Astrocyte (in vitro differentiated cells and primary cell): ENCODE measurements at regions not wholly inside any gene's neighbourhood (a gene's known extent, or its start where the extent isn't known, plus 50 kb on each side); places are given as distances from the start of the nearest gene placed in this dataset.

Experiments used
- DNase-seq: peaks from one replicate; pipeline ENCODE4 v3.0.0-alpha.2; 2010; ENCODE audit warnings: low read depth
- FAIRE-seq: peaks from 2 replicates; lab custom pipeline; 2011; peaks lifted over from hg19 to GRCh38; lab: Jason Lieb, UNC
- H2AFZ ChIP-seq: 2 replicates; pipeline ENCODE4 v1.6.0; 2012; ENCODE audit warnings: low read depth, low read length, inconsistent platforms
- H3K27ac ChIP-seq: 2 replicates; pipeline ENCODE4 v1.5.1; 2011; ENCODE audit warnings: low read depth, low read length, inconsistent platforms
- H3K27me3 ChIP-seq: 2 replicates; pipeline ENCODE4 v1.6.0; 2011; ENCODE audit warnings: low read length, inconsistent platforms; ENCODE audit not compliant: insufficient read depth
- H3K36me3 ChIP-seq: 2 replicates; pipeline ENCODE4 v1.5.1; 2011; ENCODE audit warnings: low read length, inconsistent platforms; ENCODE audit not compliant: insufficient read depth
- H3K4me1 ChIP-seq: 2 replicates; pipeline ENCODE4 v1.5.1; 2011; ENCODE audit warnings: low read length, inconsistent platforms; ENCODE audit not compliant: insufficient read depth
- H3K4me2 ChIP-seq: 2 replicates; pipeline ENCODE4 v1.6.0; 2012; ENCODE audit warnings: low read length, inconsistent platforms
- H3K4me3 ChIP-seq: 2 replicates; pipeline ENCODE4 v1.5.1; 2011; ENCODE audit warnings: low read depth, mild to moderate bottlenecking, low read length, inconsistent platforms; ENCODE audit not compliant: insufficient read depth
- H3K79me2 ChIP-seq: 2 replicates; pipeline ENCODE4 v1.6.0; 2012; ENCODE audit warnings: mild to moderate bottlenecking, low read length, inconsistent platforms; ENCODE audit not compliant: insufficient read depth
- H3K9ac ChIP-seq: 2 replicates; pipeline ENCODE4 v1.6.0; 2012; ENCODE audit warnings: mild to moderate bottlenecking, low read length, inconsistent platforms
- H3K9me3 ChIP-seq: 2 replicates; pipeline ENCODE4 v1.5.1; 2012; ENCODE audit warnings: low read depth, mild to moderate bottlenecking, low read length, inconsistent platforms; ENCODE audit not compliant: insufficient read depth
- H4K20me1 ChIP-seq: 2 replicates; pipeline ENCODE4 v1.6.0; 2012; ENCODE audit warnings: low read length, inconsistent platforms; ENCODE audit not compliant: insufficient read depth
- H3K27ac Mint-ChIP-seq: one replicate; pipeline ENCODE4 v1.8.0; 2021; ENCODE audit warnings: mild to moderate bottlenecking, mixed read lengths; ENCODE audit not compliant: unreplicated experiment
- H3K27me3 Mint-ChIP-seq: one replicate; pipeline ENCODE4 v1.8.0; 2021; ENCODE audit warnings: low read depth, mixed read lengths; ENCODE audit not compliant: unreplicated experiment
- H3K36me3 Mint-ChIP-seq: one replicate; pipeline ENCODE4 v1.8.0; 2021; ENCODE audit warnings: low read depth, mixed read lengths; ENCODE audit not compliant: unreplicated experiment
- H3K4me1 Mint-ChIP-seq: one replicate; pipeline ENCODE4 v1.8.0; 2021; ENCODE audit warnings: low read depth, mixed read lengths; ENCODE audit not compliant: unreplicated experiment
- H3K4me3 Mint-ChIP-seq: one replicate; pipeline ENCODE4 v1.8.0; 2021; ENCODE audit warnings: mild to moderate bottlenecking, moderate library complexity, mixed read lengths; ENCODE audit not compliant: unreplicated experiment
- H3K9me3 Mint-ChIP-seq: one replicate; pipeline ENCODE4 v1.8.0; 2021; ENCODE audit warnings: mild to moderate bottlenecking, mixed read lengths; ENCODE audit not compliant: unreplicated experiment
- CTCF ChIP-seq: IDR thresholded peaks from 2 replicates; pipeline ENCODE4 v1.5.1; 2011; ENCODE audit warnings: low read depth, mild to moderate bottlenecking, inconsistent platforms, low read length, moderate library complexity; ENCODE audit not compliant: insufficient read depth
- EZH2 ChIP-seq: IDR thresholded peaks from 2 replicates; pipeline ENCODE4 v1.6.1; 2012; ENCODE audit warnings: mild to moderate bottlenecking, low read length, inconsistent platforms; ENCODE audit not compliant: insufficient read depth

DNA sequence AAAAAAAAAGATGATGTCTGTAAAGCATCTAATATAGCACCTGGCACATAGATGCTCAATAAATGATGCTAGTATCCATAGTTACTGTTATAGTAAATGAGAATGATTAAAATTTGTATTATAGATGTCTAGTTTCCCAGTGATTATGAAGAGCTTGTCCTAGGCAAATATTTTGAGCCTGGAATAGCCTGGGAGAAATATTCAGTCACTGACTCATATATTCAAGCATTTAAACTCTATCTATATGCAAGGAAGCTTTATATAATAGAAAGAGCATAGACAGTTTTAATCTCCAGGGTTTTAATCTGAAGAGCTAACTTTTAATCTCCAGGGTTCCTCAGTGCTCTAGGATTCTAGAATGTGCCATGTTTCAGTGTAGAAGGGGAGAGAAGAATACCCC, 91.5 kb upstream of the VASH1 start:
- Mint-ChIP-seq H3K27ac (no peak overlapping the region), H3K4me3 (no peak overlapping the region), H3K9me3 (peaks cover 3% of the 10 kb centered on the region), H3K27me3 (peaks cover 9% of the 10 kb centered on the region), H3K36me3 (no peaks in the 10 kb centered on the region), H3K4me1 (no peaks in the 10 kb centered on the region)
- Histone ChIP-seq H4K20me1 (no peaks in the 10 kb centered on the region), H3K9me3 (no peaks in the 10 kb centered on the region), H3K79me2 (no peaks in the 10 kb centered on the region), H3K9ac (no peak overlapping the region), H3K27ac (no peak overlapping the region), H3K4me1 (no peaks in the 10 kb centered on the region), H3K27me3 (no peaks in the 10 kb centered on the region), H3K4me3 (no peak overlapping the region), H2AFZ (no peak overlapping the region), H3K4me2 (no peak overlapping the region), H3K36me3 (no peaks in the 10 kb centered on the region)
- FAIRE-seq (no peak), DNase-seq (no peak)
- TF ChIP-seq CTCF: no peak
- TF ChIP-seq EZH2: no peak

DNA sequence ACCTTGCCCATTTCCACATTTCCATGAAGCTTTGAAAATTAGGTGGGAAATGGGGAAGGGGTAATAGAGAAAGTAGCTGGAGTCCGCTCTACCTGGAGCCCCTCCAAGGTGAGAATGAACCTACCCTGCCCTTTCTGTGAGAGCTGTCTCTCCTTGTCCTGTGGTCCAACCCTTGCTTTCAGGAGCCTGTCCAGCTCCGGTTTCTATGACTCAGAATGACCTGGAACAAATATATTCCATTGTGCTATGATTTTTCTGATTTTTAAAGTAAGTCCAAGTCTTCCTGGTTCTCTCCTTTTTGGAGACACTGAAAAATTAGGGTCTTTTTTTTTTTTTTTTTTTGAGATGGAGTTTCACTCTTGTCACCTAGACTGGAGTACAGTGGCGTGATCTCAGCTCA, 89.1 kb upstream of the VASH1 start:
- Histone ChIP-seq H4K20me1 (no peaks in the 10 kb centered on the region), H3K4me3 (no peak overlapping the region), H3K4me1 (no peaks in the 10 kb centered on the region), H2AFZ (no peak overlapping the region), H3K27ac (no peak overlapping the region), H3K9ac (no peak overlapping the region), H3K36me3 (no peaks in the 10 kb centered on the region), H3K4me2 (no peak overlapping the region), H3K27me3 (no peaks in the 10 kb centered on the region), H3K9me3 (no peaks in the 10 kb centered on the region), H3K79me2 (no peaks in the 10 kb centered on the region)
- H3K4me1 Mint-ChIP-seq: no peaks in the 10 kb centered on the region
- FAIRE-seq (no peak), DNase-seq (no peak)
- H3K27ac Mint-ChIP-seq: no peak overlapping the region
- TF ChIP-seq EZH2 (no peak), CTCF (no peak)
- no peaks in the 10 kb centered on the region for H3K36me3 Mint-ChIP-seq
- H3K4me3 Mint-ChIP-seq: no peak overlapping the region
- peaks cover 9% of the 10 kb centered on the region for H3K27me3 Mint-ChIP-seq
- peaks cover 3% of the 10 kb centered on the region for H3K9me3 Mint-ChIP-seq

DNA sequence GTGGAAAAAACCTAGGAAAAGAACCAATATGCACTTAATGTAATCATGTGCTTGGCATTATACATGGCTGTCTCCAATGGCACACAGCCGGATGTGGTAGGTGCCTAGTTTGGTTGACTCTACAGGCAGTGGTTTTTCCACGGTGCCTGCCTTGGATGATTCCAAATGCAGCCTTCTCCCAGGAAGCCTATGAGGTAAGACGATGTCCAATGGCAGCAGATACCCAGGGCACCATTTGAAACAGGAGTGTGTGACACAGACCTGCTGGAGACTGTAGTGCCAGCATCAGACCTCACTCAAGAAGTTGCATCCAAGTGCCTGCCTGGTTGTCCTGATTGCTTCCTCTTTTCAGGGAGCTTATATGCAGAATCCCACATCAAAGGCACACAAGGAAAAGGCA, 88.0 kb upstream of the VASH1 start:
- Histone ChIP-seq H3K4me2 (no peak overlapping the region), H4K20me1 (no peaks in the 10 kb centered on the region), H3K27me3 (no peaks in the 10 kb centered on the region), H3K4me1 (no peaks in the 10 kb centered on the region), H3K27ac (no peak overlapping the region), H3K36me3 (no peaks in the 10 kb centered on the region), H3K4me3 (no peak overlapping the region), H3K79me2 (no peaks in the 10 kb centered on the region), H3K9me3 (no peaks in the 10 kb centered on the region), H3K9ac (no peak overlapping the region), H2AFZ (no peak overlapping the region)
- FAIRE-seq: no peak
- peaks cover 9% of the 10 kb centered on the region for H3K27me3 Mint-ChIP-seq
- H3K9me3 Mint-ChIP-seq: no peaks in the 10 kb centered on the region
- no peak overlapping the region for H3K4me3 Mint-ChIP-seq
- H3K36me3 Mint-ChIP-seq: no peaks in the 10 kb centered on the region
- H3K27ac Mint-ChIP-seq: no peak overlapping the region
- TF ChIP-seq EZH2 (no peak), CTCF (no peak)
- H3K4me1 Mint-ChIP-seq: no peaks in the 10 kb centered on the region
- no peak for DNase-seq
